COLO668 (cell line): ENCODE measurements at regions not wholly inside any gene's neighbourhood (a gene's known extent, or its start where the extent isn't known, plus 50 kb on each side); places are given as distances from the start of the nearest gene placed in this dataset.
"Not testable (repeated sequence)": the region's sequence is repeated elsewhere in the genome, so short reads cannot be mapped to it uniquely, and the experiment has no call there.

Experiments
- DNase-seq: peaks from one replicate; lab custom pipeline; 2025; ENCODE audit not compliant: unreplicated experiment; lab: John Stamatoyannopoulos, UW

GRCh38 chr1:8230292-8230621 lies 87.7 kb upstream of the SLC45A1 start:
- DNase-seq = no peak

DNA sequence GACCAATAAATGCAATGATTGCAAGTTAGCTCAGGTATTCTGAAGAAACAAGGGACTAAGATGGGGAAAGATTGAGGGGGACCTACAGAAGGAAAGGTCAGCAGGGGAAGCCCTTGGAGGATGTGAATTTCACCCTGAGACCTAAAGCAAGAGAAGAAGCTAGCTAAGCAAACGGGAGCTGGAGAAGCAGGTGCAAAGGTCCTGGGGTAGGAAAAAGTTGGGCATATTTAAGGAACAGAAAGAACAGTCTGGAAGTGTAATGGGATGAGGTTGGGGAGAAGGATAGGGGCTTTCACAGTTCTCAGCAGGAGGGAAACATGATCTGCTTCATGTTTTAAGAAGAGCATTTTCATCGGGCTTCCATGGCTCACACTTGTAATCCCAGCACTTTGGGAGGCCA lies 89.7 kb upstream of the SLC45A1 start:
- DNase-seq = no peak

DNA sequence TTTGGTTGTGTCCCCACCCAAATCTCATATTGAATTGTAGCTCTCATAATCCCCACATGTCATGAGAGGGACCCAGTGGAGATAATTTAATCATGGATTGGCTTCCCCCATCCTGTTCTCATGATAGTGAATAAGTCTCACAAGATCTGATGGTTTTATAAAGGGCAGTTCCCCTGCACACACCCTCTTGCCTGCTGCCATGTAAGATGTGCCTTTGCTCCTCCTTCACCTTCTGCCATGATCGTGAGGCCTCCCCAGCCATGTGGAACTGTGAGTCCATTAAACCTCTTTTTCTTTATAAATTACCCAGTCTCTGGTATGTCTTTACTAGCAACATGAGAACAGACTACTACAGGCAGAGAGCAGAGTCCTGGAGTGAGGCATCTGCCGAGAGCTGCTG lies 90.2 kb upstream of the SLC45A1 start:
- not testable (repeated sequence) for DNase-seq

- DNase-seq = no peak
Observed at GRCh38 chr1:8226747-8227146, 91.2 kb upstream of the SLC45A1 start.

GRCh38 chr1:8226024-8226423 lies 91.9 kb upstream of the SLC45A1 start:
- DNase-seq = not testable (repeated sequence)

GRCh38 chr1:8223526-8223925 lies 94.4 kb upstream of the SLC45A1 start:
- no peak for DNase-seq

GRCh38 chr1:8222789-8223188 lies 95.1 kb upstream of the SLC45A1 start:
- DNase-seq = peak; percentile 69

GRCh38 chr1:8219530-8219929 lies 98.4 kb upstream of the SLC45A1 start:
- no peak for DNase-seq

GRCh38 chr1:8218351-8219092 lies 99.4 kb upstream of the SLC45A1 start:
- no peak for DNase-seq

GRCh38 chr1:8217809-8218208 lies 100.1 kb upstream of the SLC45A1 start:
- no peak for DNase-seq

- peak; percentile 86 for DNase-seq
Observed at GRCh38 chr1:8217011-8217711, 100.8 kb upstream of the SLC45A1 start.

- DNase-seq = no peak
Observed at GRCh38 chr1:8216005-8216404, 101.9 kb upstream of the SLC45A1 start.

DNA sequence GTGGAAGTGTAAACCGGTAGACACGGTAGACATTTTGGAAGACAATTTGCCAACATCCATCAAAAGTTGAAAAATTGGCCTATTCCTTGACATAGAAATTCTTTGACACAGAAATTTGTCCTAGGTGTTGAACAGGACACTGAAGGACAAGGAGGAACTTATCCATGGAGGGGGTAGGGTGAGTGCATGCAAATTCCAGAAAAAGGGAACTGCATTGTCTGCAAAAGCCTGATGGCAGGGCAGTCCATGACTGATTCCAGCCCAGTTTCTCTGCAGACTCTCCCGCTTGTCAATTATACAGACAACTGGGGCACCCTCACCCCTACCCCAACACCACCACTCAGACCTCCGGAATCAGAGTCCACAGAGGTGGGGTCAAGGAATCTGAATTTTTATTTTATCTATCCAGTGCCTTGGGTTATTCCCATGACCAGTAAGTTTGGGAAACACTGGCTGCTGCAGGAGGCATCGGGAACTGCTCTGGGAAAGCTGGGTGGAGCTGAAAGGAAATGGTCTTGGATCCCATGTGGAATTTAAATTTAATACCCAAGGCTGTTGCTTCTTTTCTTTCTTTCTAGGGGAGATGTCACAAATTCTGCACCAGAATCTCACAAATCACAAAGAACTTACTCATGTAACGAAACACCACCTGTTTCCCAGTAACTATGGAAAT lies 103.3 kb upstream of the SLC45A1 start:
- DNase-seq = no peak

DNA sequence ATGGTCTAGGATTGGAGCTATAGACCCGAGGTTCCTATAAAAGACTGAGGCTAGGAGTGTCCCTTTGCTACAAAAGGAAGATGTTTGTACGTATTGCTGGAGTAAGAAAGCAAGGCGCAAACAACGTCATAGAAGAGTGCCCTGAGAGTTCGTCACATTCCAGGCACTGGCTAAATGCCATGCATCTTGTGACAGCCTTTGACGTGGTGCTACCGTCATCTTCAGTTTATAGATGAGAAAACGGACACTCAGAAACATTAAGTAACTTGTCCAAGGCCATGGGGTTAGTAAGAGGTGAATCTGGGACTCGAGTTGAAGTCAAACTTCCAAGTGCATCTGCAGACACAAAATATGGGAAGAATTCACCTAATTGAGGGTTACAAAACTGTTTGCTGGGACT lies 104.2 kb upstream of the SLC45A1 start:
- no peak for DNase-seq

GRCh38 chr1:8213136-8213535 lies 104.8 kb upstream of the SLC45A1 start:
- DNase-seq = no peak

- DNase-seq = no peak
Observed at GRCh38 chr1:8212580-8213031, 105.3 kb upstream of the SLC45A1 start.

- no peak for DNase-seq
Observed at GRCh38 chr1:8211883-8212579, 105.9 kb upstream of the SLC45A1 start.

DNA sequence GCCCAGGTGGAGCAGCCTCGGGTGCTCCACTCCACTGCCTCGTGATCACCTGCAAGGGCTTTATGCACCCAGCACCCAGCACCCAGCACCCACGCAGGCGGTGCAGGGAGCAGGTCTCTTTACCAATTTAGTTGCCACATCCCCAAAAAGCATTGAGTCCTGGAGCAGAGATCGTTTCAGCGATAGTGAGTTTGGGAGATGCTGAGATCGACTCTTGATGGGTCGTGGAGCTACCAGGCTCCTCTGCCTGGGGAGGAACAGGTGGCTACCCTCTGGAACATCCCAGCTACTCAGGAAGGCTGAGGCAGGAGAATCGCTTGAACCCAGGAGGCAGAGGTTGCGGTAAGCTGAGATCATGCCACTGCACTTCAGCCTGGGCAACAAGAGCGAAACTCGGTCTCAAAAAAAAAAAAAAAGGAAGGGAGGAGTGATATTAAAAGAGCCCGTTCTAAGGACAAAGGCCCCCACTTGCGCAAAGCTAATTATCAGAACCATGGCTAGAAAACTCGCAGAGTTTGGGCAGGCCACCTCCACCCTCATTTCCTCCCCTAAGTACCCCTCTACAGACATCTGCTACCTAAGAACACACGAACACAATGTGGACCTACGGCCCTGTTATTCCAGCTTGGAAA lies 106.5 kb upstream of the SLC45A1 start:
- DNase-seq = no peak

DNA sequence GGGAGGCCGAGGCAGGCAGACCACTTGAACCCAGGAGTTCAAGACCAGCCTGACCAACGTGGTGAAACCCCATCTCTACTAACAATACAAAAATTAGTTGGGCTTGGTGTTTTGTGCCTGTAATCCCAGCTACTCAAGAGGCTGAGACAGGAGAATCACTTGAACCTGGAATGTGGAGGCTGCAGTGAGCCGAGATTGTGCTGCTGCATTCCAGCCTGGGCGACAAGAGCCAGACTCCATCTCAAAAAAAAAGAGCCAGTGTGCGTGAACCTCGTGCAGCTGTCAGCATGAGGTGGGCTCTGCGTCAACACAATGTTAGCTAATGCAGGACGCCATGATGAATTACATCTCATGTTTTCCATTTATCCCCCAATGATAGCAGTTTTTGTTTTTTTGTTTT lies 110.7 kb upstream of the SLC45A1 start:
- no peak for DNase-seq

- DNase-seq = no peak
Observed at GRCh38 chr1:8206391-8206790, 111.5 kb upstream of the SLC45A1 start.

DNA sequence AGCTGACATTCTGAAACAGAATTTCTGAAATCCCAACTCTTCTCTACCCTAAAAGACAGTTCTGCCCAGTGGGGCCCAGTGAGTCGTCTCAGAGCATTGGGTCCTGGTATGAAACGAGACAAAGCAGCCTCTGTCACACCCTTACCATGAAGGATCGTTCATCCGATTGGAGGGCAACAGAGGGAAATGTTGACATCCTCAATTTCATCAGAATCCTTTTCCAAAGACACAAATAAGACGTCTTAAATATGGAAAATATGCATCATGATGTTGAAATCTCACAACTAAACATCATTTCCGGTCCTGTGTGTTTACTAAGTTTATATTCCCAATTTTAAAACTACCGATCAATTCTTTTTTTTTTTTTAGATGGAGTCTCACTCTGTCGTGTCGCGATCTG lies 112.1 kb upstream of the SLC45A1 start:
- no peak for DNase-seq
